GM19372 (cell line): ENCODE measurements at regions not wholly inside any gene's neighbourhood (a gene's known extent, or its start where the extent isn't known, plus 50 kb on each side); places are given as distances from the start of the nearest gene placed in this dataset.

Experiments used
- ATAC-seq: cut with Tn5 transposase; IDR thresholded peaks from one replicate; pipeline ENCODE4 v1.9.1; 2021; ENCODE audit warnings: mild to moderate bottlenecking, low read depth, moderate library complexity; ENCODE audit not compliant: unreplicated experiment

GRCh38 chr15:69529961-69530633, 77.5 kb downstream of the RPLP1 start:
- no peak for ATAC-seq

- ATAC-seq: no peak
Observed at GRCh38 chr15:69530991-69531664, 78.5 kb downstream of the RPLP1 start.

GRCh38 chr15:69531665-69532027, 79.0 kb downstream of the RPLP1 start:
- no peak for ATAC-seq

GRCh38 chr15:69532066-69532465, 79.4 kb downstream of the RPLP1 start:
- no peak for ATAC-seq

- ATAC-seq: no peak
Observed at GRCh38 chr15:69532856-69533255, 80.2 kb downstream of the RPLP1 start.

- no peak for ATAC-seq
Observed at GRCh38 chr15:69533522-69533921, 80.9 kb downstream of the RPLP1 start.

GRCh38 chr15:69535101-69535638, 82.6 kb downstream of the RPLP1 start:
- ATAC-seq: no peak

GRCh38 chr15:69535998-69536397, 83.4 kb downstream of the RPLP1 start:
- ATAC-seq: no peak

GRCh38 chr15:69536726-69537512, 84.3 kb downstream of the RPLP1 start:
- no peak for ATAC-seq

GRCh38 chr15:69537901-69538300, 85.3 kb downstream of the RPLP1 start:
- ATAC-seq: no peak

- no peak for ATAC-seq
Observed at GRCh38 chr15:69538379-69538778, 85.8 kb downstream of the RPLP1 start.

- ATAC-seq: no peak
Observed at GRCh38 chr15:69539345-69539744, 86.7 kb downstream of the RPLP1 start.

- no peak for ATAC-seq
Observed at GRCh38 chr15:69540622-69541021, 88.0 kb downstream of the RPLP1 start.

- no peak for ATAC-seq
Observed at GRCh38 chr15:69542028-69542427, 89.4 kb downstream of the RPLP1 start.

GRCh38 chr15:69543681-69544364, 91.2 kb downstream of the RPLP1 start:
- ATAC-seq: no peak

- ATAC-seq: no peak
Observed at GRCh38 chr15:69544365-69545113, 91.9 kb downstream of the RPLP1 start.

- no peak for ATAC-seq
Observed at GRCh38 chr15:69546182-69546581, 93.6 kb downstream of the RPLP1 start.

- ATAC-seq: no peak
Observed at GRCh38 chr15:69548395-69549180, 96.0 kb downstream of the RPLP1 start.

- no peak for ATAC-seq
Observed at GRCh38 chr15:69551391-69552056, 98.9 kb downstream of the RPLP1 start.
